GM12872 (cell line): ENCODE measurements at regions not wholly inside any gene's neighbourhood (a gene's known extent, or its start where the extent isn't known, plus 50 kb on each side); places are given as distances from the start of the nearest gene placed in this dataset.

ENCODE experiments used
- CTCF ChIP-seq: IDR thresholded peaks from 3 replicates; pipeline ENCODE4 v1.5.1; 2011; ENCODE audit warnings: low read depth, mild to moderate bottlenecking, low read length, moderate library complexity; ENCODE audit not compliant: insufficient read depth

- TF ChIP-seq CTCF = no peak
Observed at GRCh38 chr11:27807596-27807995, 107.3 kb upstream of the BDNF start.

DNA sequence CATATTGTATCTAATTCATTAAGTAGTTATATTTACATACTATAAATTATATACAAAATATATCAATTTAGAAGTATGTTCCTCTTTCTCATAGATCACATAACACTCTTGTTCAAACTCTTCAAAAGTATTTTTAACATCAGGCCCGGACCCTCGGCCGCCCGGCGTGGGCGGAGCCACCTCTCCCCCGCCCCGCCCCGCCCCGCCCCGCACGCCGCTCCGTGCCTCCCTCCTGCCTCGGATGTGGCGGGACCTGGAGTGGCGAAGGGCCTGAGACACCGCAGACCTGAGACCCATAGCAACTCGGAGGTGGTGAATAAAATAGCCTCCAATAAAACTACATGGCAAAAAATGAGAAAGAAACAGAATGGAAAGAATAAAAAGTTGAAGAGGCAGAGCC is 105.9 kb upstream of the BDNF start:
- no peak for TF ChIP-seq CTCF

- no peak for TF ChIP-seq CTCF
Observed at GRCh38 chr11:27795955-27796861, 96.0 kb upstream of the BDNF start.

GRCh38 chr11:27786864-27787263 is 86.6 kb upstream of the BDNF start:
- no peak for TF ChIP-seq CTCF

DNA sequence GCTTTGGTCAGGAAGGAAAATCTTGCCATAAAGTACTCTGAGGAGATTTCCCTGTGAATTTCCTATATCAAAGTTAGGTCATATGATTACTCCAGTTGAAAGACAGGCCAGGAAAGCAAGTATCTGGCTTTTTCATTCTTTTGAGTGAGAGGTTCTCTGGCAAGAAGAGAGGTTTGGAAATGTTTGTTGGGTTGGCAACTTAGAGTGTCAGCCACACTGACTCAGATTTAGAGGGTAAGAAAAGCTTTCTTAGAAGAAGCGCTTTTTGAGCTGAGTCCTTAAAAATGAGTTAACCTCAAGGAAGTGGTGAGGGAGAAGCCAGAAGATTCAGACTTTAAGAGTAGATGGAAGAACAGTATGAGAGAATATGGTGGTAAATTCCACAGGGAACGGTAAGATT is 86.1 kb upstream of the BDNF start:
- TF ChIP-seq CTCF = no peak

- TF ChIP-seq CTCF = no peak
Observed at GRCh38 chr11:27783701-27784355, 83.6 kb upstream of the BDNF start.

DNA sequence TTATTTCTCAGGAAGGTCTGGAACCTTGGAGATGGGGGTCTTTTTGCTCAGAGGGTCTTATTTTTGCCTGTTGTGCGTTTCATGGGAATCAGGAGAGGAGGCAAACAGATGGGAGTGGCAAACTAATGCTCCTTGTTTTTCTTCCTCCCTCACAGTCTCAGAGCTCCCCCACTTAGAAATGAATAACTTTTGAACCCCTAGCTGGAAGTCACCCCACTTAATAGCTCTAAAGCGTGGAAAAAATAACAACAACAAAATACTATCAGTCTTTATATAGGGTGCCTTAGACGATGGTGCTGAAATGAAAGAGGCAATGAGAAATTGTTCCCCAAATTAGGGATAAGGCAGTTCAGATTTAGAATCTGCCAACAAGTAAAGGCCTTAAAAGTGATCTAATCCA is 76.8 kb upstream of the BDNF start:
- no peak for TF ChIP-seq CTCF
